Muscle of back (tissue), 3 donors: ENCODE measurements at regions not wholly inside any gene's neighbourhood (a gene's known extent, or its start where the extent isn't known, plus 50 kb on each side); places are given as distances from the start of the nearest gene placed in this dataset.

ENCODE experiments used
- DNase-seq, 3 donors: peaks; one replicate each; pipeline versions ENCODE4 v3.0.0 to v3.0.0-alpha.2; 2013

DNA sequence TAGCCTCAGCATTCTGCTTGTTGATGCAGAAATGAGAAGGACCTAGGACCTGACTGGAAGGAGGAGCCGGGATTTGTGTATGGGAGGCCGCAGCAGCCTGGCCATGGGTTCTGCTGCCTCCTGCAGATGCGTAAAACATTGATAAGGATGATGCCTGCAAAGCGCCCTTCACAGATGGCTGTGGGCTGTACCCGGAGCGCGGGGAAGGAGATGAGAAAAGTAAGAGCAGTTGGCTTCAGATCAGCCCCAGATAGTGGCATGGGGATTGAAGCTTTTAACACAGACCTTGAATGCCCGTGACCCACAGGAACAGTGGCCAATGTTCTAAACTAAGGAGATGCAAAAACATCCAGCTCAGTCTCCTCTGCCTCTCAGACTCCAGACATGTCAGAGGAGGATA is 136.4 kb upstream of the KCNG1 start:
- no peak for DNase-seq

DNA sequence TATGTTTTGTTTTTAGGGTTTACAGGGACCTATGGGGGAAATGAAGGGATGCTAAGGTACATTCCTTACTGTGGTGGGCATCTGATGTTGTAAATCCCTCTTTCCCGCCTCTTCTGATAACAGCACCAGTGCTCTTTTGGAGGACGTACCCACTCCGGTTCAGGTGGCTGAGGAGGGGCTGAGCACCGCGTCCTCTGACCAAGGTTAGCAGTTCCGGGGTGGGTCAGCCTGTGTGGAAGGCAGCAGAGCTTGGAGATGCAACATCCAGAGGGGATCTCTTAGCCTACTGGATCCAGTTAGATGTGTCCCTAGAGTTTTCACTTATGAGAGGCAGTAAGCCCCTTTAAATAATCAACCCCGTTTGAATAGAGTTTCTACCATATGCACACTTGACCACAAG is 135.3 kb upstream of the KCNG1 start:
- DNase-seq = no peak

DNA sequence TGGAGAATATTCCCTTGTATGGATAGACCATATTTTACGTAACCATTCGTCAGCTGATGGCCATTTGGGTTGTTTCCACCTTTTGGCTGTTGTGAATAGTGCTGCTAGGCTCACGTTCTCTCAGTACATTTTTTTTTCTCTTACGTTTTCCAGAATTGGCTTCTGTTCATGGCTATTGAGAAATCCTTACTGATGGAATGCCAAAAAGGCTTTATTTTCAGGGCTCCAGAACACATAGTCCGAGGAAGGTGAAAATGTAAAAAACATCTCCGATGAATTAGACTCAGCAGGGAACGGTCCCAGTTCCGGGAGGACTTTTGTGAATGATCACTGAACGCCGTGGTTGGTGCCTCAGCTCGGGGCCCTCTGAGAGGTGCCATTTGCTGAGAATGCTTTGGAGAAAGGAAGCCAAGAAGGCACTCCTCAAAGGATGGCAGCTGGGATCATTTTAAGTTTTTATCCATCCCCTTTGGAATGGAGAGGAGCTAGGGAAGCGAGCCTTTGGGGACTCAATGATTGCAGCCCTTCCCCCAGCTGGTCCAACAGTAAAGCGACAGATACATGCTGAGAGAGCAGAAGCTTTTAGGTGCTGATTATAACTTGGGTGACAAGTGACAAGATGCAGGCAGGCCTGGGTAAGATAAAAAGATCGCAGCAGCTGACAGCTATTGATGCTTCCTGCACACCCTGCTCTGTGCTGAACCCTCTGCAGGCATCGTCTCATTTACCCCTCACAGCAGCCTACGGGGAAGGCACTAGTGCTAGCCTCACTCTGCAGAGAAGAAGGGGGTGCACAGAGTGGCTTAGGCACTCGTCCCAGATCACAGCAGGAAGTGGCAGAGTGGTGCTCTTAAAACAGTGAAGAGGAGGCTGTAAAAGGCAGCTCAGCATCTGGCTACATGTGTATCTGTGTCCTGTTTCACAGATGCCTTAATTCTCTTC is 133.4 kb upstream of the KCNG1 start:
- DNase-seq = peak; percentile 19 to 71 (median 39)

DNA sequence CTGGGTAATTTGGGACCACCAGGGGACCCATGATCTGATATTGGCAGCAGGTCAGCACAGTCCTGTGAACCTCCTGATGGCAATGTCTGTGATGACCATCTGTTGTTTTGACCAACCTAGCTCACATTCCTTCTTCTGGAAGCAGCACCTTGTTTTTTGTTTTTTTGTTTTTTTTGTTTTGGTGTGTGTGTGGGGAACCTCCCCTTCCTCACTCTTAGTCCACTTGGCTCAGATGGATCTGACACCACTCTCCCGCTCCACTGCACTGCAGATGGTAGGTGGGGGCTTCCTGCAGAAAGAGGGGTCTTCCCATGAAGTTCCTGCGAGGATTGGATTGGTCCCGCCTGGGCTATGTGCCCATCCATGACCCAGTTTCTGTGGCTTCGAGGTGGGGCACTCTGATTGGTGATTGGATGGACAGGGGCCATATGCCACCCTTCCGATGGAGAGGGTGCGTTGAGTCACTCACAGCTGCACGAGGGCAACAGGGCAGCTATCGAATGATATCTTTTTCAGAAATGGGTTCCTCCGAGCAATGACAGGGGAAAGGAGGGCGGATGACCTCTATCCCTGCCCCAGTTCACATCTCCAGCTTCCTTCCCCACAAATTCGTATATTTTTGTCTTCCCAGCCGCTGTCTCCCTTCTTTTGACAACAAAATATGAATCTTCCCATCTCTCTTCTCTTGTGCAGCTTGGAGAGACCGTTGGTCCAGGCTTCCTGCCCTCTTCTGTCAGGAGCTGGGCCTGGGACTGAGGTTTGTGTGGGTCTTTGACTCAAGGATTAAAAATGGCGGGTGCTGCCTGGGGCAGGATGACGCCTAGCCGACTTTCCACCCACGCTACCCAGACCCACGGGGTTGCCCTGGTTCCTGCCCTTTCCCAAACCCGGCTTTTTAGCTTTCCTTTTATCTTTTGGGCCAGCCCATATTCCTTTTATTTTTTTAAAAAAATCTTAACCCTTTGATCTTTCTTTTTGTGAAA is 132.1 kb upstream of the KCNG1 start:
- DNase-seq = no peak

DNA sequence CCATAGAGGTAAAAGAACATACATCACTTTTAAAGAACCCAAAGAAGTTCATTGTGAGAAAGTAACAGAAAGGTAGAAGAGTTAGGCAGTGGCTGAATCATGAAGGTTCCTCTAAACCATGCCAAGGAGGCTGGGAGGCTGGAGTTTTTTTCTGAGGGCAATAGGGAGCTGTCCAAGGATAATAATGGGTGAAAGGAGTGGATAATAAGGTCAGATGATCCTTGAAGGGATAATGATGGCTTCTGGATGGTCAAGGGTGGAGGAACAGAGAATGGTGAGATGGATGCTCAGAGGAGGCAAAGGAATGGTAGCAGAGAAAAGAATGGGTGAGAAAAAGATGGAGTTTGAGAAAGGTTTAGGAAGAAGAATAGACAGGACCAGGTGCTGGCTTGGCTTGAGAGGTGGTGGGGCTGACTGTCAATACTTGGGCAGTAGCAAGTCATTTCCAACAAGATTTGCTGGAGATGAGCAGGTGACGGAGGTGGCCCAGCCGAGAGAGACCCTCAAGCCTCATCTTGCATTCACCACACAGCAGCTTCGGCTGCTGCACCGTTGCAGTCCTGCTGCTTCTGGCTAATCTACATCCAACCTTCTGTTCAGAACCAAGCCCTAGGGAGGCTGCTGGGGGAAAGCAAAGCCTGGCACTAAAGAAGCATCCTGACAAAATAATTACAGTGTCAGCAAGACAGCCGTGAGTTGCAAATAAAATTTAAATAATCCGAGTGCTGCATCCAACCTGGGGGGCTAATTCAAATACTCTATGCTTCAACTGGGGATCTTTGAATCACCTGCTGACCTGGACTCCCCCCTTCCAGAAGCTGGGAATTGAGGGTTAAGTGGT is 131.2 kb upstream of the KCNG1 start:
- no peak for DNase-seq

DNA sequence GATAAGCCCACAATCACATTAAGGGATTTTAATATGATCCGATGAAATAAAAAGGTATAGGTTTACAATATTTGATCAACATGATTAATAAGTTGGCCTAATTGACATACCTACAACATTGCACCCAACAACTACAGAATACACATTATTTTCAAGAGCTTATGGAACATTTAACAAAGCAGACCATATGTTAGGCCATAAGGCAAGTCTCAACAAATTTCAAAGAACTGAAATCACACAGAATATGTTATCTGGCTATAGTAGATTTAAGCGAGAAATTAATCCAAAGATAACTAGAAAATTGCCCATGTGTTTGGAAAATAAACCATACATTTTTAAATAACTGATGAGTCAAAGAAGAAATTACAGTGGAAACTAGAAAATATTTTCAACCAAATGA is 126.0 kb upstream of the KCNG1 start:
- no peak for DNase-seq

DNA sequence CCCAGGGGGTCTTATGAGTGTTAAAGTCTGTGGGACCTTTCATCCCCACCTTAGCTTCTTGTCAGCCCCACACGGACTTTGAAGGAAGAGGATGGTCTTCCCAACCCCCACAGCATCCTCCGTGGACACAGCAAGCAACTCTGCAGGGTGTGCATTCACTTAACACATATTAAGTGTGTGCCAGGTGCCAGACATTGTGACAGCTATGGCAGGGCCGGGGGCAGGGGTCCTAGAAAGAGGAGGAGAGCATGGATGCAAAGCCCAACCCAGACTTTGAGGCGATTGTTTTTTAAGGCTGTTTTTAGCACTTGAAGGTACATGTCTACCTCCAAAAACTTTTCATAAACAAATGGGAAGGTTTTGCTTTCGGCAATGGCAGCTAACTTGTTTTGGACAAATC is 121.6 kb upstream of the KCNG1 start:
- no peak for DNase-seq

DNA sequence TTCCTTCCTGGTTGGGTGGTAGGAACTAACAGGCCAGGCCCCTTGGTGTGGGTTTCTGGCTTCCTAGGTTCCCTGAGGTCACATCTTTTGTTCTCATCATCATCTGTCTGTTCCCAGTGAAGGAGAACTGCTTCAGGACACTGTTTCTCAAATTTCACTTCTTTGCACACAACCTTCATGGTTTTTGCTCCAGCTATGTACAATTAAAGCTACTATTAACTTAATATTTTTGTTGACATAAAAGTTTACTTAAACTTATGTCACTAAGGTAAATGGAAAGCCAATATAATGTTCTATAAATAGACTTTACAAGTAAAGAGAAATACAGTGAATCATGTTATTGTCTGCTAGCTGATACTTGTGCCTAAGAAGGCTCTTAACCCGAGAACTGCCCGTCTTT is 120.7 kb upstream of the KCNG1 start:
- no peak for DNase-seq

DNA sequence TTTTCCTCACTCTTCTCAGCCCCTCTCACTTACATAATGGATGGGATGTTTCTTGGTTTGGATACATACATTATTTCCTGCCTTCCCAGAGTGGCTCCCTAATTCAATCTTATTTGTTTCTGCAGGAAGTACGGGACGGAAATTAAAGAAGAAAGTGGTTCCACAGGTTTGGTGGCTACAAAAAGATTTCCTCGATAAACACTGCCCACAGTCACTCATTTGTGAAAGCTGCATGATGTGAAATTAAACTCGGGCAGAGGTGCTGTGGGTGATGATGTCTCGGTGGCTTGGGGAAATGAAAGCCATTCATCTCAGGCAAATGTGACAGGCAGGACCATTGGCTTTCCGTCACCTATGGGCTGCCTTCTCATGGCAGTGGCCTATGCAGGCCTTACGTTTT is 119.5 kb upstream of the KCNG1 start:
- DNase-seq = no peak

DNA sequence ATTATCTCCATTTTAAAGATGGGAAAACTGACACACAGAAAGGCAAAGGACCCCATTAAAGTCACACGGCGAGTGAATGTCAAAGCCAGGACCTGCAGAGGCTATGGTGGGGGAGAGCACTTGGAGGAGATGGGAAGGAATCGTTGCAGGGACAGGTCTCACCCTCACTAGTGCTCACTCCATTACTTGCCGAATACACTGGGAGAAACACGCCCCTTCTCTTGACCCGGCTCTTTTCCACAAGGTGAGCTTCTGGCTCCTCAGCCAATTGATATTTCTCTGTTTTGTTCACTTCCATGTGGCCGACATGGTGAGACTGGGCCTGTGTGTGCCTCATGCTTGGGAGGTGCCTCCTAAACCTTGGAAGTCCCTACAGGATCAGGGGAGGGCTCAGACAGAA is 117.8 kb upstream of the KCNG1 start:
- DNase-seq = no peak

DNA sequence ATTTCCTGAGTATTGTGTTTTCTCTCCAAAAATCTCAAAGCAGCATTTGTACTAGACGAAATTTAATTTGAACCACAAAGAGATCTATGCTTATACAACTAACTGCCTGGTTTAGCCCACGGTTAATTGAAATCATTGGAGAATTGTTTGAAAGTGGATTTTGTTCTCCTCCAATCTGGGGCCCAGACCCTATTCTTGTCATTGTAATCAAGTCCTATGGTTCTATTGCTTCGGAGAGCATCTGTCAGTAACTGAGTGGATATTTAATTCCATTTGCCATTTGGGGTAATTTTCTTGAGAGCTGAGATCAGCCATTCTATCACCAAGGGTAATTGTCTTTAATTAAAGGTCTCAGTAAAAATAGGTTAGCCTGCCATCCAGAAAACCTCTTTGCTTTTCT is 117.0 kb upstream of the KCNG1 start:
- DNase-seq = no peak

DNA sequence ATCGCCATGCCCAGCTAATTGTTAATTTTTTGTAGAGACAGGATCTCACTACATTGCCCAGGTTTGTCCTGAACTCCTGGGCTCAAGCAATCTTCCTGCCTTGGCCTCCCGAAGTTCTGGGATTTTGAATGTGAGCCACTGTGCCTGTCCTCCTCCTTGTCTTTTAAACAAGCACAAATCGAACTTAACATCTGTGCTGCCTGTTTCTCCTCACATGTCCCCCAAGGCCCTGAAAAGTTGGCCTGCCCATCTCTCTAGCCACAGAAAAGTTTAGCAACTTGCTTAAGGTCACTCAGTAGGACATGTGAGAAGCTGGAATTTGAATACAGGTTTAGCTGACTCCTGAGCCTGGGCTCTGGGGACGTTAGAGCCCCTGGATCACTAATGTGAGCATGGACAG is 115.7 kb upstream of the KCNG1 start:
- DNase-seq = no peak

DNA sequence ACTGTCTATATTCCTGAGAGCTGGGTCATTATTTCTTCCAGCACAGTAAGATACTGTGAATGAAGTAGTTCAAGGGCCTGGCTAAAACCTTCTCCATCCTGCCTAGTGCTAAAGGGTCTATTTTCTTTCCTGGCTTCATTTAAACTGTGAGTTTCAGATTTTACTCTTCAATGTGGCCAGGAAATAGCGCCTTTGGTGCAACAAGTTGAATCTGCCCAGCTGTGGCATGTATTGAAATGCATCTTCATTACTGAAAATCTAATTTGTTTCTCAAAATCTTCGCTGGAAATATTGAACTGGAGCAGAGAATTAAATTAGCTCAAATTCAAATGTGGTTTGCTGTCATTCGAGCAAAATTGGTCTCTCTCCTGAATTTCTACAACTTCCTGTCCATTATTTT is 114.6 kb upstream of the KCNG1 start:
- DNase-seq = no peak

DNA sequence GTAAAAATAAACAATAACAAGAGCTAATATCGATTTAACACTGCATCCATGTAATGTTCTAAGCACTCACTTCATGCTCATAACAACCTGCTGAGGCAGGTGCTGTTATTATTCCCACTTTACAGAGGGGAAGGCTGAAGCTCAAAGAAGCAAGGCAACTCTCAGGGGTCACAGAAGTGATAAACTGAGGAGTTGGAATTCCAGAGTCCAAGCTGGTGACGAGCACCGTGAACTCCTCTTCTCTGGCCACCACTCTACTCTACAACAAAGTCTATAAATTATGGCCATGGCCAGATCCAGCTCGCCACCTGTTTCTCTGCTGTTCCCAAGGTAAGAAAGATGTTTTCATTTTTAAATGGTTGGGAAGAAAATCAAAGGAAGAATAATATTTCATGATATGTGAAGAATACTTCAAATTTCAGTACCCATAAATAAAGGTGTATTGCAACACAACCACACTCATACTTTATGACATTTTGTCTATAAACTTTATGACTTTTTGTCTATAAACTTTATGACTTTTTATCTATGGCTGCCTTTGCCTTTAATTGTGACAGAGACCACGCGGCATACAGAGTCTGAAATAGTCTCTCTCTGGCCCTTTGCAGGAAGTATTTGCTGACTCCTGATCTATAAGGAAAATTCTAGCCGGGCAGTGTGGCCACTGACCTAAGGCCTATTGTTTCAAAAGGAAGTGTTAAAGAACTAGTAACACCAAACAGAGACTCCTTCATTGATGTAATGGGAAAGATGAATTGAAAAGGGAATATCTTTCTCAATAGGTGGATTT is 113.2 kb upstream of the KCNG1 start:
- no peak for DNase-seq

DNA sequence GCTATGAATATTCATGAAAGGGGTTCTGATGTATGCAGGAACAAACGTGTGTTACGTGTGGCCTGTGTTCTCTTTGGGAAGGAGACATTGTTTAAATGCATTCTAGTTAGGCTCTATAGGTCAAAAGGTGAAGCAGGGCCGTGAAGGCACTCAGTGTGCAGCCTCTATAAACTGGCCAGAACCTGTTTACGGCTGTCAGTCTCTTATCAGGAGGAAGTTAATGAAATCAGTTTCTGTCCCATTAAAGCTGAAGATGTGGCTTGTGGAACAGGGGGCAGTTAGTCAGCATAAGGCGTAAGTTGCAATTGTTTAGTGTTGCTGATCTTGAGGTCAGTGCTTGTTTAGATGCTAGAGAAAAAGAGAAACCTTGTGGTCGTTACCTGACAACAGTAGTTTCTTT is 111.5 kb upstream of the KCNG1 start:
- DNase-seq = no peak

DNA sequence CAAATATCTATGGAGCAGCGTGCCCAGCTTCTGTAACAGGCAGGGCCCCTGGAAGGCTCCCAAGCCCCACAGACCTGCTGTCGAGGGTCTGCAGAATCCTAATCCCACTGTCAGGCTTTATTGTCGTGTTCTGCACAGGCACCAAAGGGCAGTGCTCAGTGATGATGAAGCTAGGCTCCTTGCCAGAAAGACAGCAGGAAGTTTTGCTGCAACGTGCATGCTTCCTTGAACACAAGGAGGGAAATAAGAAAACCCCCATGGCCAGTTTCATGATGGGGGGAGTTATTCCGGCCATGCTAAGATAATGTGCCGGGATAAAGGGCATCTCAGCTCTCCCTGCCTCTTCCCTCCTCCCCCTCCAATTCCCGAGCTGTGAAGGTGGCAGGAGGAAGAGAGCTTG is 109.4 kb upstream of the KCNG1 start:
- DNase-seq = peak in 1 of 3 donors; percentile 15

DNA sequence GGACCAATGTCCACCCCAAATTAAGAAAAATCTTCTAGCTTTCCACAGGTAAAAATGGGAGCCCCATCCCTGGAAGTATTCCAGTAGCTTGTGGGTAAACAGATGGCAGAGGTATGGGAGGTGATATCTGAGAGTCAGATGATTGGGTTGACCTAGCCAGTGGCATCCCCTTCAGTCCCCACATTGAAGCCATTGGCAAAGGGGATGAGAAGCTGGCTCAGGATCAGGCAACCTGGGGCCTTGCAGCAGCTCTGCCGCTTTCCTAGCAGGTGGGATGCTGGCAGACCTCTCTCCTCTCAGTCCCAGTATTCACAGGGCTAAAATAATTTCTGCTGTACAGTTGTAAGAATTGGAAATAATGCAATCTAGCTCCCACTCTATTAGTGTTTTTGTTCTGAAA is 108.9 kb upstream of the KCNG1 start:
- DNase-seq = no peak

DNA sequence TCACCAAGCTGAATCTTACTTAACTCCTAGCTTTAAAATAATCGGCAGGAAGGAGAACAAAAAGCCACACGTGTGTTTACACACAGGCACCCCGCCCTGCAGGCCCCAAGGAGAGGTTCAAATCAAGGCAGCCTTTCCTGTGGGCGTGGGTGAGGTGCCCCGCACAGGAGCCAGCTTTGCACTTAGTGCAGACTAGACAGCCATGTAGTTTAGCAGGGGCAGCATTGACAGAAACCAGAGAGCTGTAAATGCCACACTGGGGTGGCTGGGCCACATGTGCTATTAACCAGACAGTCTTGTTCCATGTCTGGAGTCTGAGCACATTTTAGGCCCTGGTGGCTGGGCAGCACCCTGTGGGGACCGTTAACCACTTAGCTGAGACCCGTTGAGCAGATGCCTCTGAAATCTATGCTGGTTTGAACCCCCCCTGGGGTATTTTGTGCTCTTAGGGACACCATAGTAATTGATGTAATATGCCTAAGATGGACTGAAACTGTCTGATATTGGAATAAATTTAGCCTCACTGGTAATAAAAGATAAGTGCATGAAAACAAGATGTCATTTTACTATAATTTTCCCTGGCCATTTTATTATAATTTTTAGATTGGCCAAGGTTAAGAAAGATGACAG is 106.4 kb upstream of the KCNG1 start:
- no peak for DNase-seq

DNA sequence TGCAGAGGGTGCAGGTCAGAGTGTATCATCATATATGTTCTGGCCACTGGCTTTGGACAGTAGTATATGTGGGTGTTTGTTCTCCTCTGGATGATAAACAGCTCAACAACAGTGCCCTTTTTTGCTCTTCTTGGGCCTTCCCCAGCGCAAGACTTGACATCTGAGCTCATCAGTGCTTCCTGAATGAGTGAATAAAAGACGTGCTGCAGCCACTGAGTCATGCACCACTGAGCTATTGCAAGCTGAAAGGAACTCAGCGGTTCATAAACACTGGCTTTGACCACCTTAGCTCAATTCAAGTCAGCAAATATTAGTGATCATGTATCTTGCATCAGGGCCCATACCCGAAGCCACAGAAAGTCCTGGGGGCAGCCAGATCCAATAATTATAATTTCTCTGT is 105.3 kb upstream of the KCNG1 start:
- peak in 1 of 3 donors; percentile 64 for DNase-seq

DNA sequence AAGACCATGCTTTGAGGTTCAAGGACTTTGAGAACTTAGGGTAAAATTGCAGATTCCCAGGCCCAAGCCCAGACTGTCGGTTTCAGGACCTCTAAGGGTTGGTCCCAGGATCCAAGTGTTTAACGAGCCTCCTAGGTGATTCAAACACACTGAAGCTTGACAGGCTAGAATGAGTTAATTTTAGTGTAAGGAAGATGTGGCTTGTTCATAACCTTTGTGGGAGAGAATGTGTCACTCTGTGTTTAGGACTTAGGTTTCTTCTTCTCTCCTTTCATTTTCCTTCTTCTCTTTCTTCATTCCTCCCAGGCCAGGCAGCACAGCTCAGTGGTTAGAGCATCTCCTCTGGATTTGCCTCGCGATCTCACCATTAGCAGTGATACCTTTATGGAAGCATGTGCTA is 104.8 kb upstream of the KCNG1 start:
- no peak for DNase-seq

DNA sequence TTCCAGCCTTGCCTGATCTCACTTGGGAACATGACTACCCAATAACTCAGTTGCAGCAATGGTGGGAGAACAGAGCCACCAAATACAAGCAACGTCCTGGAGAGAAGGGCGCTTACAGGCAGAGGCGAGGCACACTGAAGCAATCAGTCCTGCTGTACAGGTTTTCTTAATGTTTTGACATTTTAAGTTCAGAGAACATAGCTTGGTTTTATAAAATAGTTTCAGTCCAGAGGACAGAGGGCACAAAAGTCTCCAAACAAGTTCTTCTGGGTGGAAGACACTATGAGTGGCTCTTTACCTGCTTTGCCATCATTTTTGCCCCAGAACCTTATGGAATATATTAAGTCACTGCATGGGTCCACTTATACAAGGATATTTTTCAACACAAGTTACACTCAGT is 103.4 kb upstream of the KCNG1 start:
- no peak for DNase-seq
